ENCODE measurements at regions not wholly inside any gene's neighbourhood (a gene's known extent, or its start where the extent isn't known, plus 50 kb on each side); places are given as distances from the start of the nearest gene placed in this dataset.

- TF ChIP-seq CTCF (IDR thresholded peaks at IDR 0.05 in 8 of 11, conservative IDR thresholded peaks at IDR 0.05 in 3 of 11) (no peak), POLR2A (IDR thresholded peaks at IDR 0.05) (no peak)
These were observed 535.8 kb upstream of the SLITRK1 start for GRCh38 chr13:84418041-84418440.
